GM18870 (cell line): ENCODE measurements at regions not wholly inside any gene's neighbourhood (a gene's known extent, or its start where the extent isn't known, plus 50 kb on each side); places are given as distances from the start of the nearest gene placed in this dataset.

Source experiments
- ATAC-seq: cut with Tn5 transposase; IDR thresholded peaks from one replicate; pipeline ENCODE4 v1.9.1; 2021; ENCODE audit warnings: moderate library complexity; ENCODE audit not compliant: unreplicated experiment

- no peak for ATAC-seq
Measured at GRCh38 chr16:52896478-52897164, 156.1 kb downstream of the CHD9NB start.

- ATAC-seq = no peak
Measured at GRCh38 chr16:52874042-52874441, 178.7 kb downstream of the CHD9NB start.

GRCh38 chr16:52872731-52873130 is 180.0 kb downstream of the CHD9NB start:
- no peak for ATAC-seq

- ATAC-seq = no peak
Measured at GRCh38 chr16:52871481-52871880, 181.2 kb downstream of the CHD9NB start.

- ATAC-seq = no peak
Measured at GRCh38 chr16:52869243-52869642, 183.5 kb downstream of the CHD9NB start.

GRCh38 chr16:52863000-52863399 is 189.7 kb downstream of the CHD9NB start:
- no peak for ATAC-seq

GRCh38 chr16:52861614-52862022 is 191.1 kb downstream of the CHD9NB start:
- ATAC-seq = no peak

GRCh38 chr16:52855463-52855862 is 197.2 kb downstream of the CHD9NB start:
- no peak for ATAC-seq

- no peak for ATAC-seq
Measured at GRCh38 chr16:52852978-52853377, 199.7 kb downstream of the CHD9NB start.

GRCh38 chr16:52851211-52851740 is 201.4 kb downstream of the CHD9NB start:
- ATAC-seq = no peak

GRCh38 chr16:52843381-52843780 is 209.3 kb downstream of the CHD9NB start:
- no peak for ATAC-seq

- no peak for ATAC-seq
Measured at GRCh38 chr16:52837251-52837650, 215.4 kb downstream of the CHD9NB start.

GRCh38 chr16:52834736-52835465 is 217.8 kb downstream of the CHD9NB start:
- no peak for ATAC-seq

GRCh38 chr16:52832771-52833170 is 219.9 kb downstream of the CHD9NB start:
- no peak for ATAC-seq

- ATAC-seq = no peak
Measured at GRCh38 chr16:52827456-52827855, 225.2 kb downstream of the CHD9NB start.

GRCh38 chr16:52825892-52826291 is 226.8 kb downstream of the CHD9NB start:
- no peak for ATAC-seq

- ATAC-seq = no peak
Measured at GRCh38 chr16:52819808-52820207, 232.9 kb downstream of the CHD9NB start.

GRCh38 chr16:52819405-52819804 is 233.3 kb downstream of the CHD9NB start:
- no peak for ATAC-seq

- ATAC-seq = no peak
Measured at GRCh38 chr16:52817696-52818095, 235.0 kb downstream of the CHD9NB start.

- no peak for ATAC-seq
Measured at GRCh38 chr16:52816993-52817392, 235.7 kb downstream of the CHD9NB start.

- no peak for ATAC-seq
Measured at GRCh38 chr16:52812678-52813556, 239.8 kb downstream of the CHD9NB start.
